ENCODE measurements at regions not wholly inside any gene's neighbourhood (a gene's known extent, or its start where the extent isn't known, plus 50 kb on each side); places are given as distances from the start of the nearest gene placed in this dataset.

GRCh38 chr4:123297836-123298235, 98.8 kb upstream of the SPRY1 start:
- ATAC-seq (no peak), FAIRE-seq (no peak), DNase-seq (ENCODE audit: low read depth in 1 of 2, low spot score in 1 of 2) (no peak)
- no peaks in the 10 kb centered on the region for H3K9me3 ChIP-seq
- H3K4me2 ChIP-seq = no peak overlapping the region
- H3K27ac ChIP-seq = no peak overlapping the region
- H3K4me3 ChIP-seq = no peak overlapping the region
- POLR2A ChIA-PET = no interaction called here
- CTCF ChIA-PET = interaction anchor here (0.6 kb wide), 1 partner anchor 891 kb away, joined by 3 read pairs; no protein-coding TSS in a partner anchor
- WGBS (ENCODE audit: missing lambda C conversion rate) = 80% methylated on average over 2 of the region's 2 CpGs
- no peak for TF ChIP-seq ZSCAN20 (CRISPR knock-in tag; IDR thresholded peaks at IDR 0.05)
- TF ChIP-seq MAX (IDR thresholded peaks at IDR 0.05) = no peak
- no peak for TF ChIP-seq EP300 (IDR thresholded peaks at IDR 0.05)
- TF ChIP-seq ZC3H11A (IDR thresholded peaks at IDR 0.05) = no peak
- TF ChIP-seq MAFK (IDR thresholded peaks at IDR 0.05; ENCODE audit: partially characterized antibody) = no peak
- TF ChIP-seq, protein P1, sequence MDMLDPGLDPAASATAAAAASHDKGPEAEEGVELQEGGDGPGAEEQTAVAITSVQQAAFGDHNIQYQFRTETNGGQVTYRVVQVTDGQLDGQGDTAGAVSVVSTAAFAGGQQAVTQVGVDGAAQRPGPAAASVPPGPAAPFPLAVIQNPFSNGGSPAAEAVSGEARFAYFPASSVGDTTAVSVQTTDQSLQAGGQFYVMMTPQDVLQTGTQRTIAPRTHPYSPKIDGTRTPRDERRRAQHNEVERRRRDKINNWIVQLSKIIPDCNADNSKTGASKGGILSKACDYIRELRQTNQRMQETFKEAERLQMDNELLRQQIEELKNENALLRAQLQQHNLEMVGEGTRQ (IDR thresholded peaks at IDR 0.05) = no peak
- TF ChIP-seq, protein P2, sequence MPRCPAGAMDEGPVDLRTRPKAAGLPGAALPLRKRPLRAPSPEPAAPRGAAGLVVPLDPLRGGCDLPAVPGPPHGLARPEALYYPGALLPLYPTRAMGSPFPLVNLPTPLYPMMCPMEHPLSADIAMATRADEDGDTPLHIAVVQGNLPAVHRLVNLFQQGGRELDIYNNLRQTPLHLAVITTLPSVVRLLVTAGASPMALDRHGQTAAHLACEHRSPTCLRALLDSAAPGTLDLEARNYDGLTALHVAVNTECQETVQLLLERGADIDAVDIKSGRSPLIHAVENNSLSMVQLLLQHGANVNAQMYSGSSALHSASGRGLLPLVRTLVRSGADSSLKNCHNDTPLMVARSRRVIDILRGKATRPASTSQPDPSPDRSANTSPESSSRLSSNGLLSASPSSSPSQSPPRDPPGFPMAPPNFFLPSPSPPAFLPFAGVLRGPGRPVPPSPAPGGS (IDR thresholded peaks at IDR 0.05) = no peak
- no peak for TF ChIP-seq ESRRA (IDR thresholded peaks at IDR 0.05; ENCODE audit: borderline replicate concordance, low read length)
- TF ChIP-seq GATA3 (IDR thresholded peaks at IDR 0.05; ENCODE audit: borderline replicate concordance) = no peak
- TF ChIP-seq FOSL2 (IDR thresholded peaks at IDR 0.05) = no peak
- TF ChIP-seq FOSL2 (CRISPR knock-in tag; IDR thresholded peaks at IDR 0.05) = no peak
- TF ChIP-seq HDAC2 (IDR thresholded peaks at IDR 0.05) = no peak
- no peak for TF ChIP-seq CBX8 (IDR thresholded peaks at IDR 0.05)
- no peak for TF ChIP-seq CEBPB (IDR thresholded peaks at IDR 0.05)
- no peak for TF ChIP-seq POLR2A (IDR thresholded peaks at IDR 0.05; ENCODE audit: low read length)
- no peak for TF ChIP-seq RNF2 (IDR thresholded peaks at IDR 0.05; ENCODE audit: borderline replicate concordance, low read depth)
- H3K4me1 ChIP-seq = peaks cover 9% of the 10 kb centered on the region; the same call in 2 of the 3 replicates

DNA sequence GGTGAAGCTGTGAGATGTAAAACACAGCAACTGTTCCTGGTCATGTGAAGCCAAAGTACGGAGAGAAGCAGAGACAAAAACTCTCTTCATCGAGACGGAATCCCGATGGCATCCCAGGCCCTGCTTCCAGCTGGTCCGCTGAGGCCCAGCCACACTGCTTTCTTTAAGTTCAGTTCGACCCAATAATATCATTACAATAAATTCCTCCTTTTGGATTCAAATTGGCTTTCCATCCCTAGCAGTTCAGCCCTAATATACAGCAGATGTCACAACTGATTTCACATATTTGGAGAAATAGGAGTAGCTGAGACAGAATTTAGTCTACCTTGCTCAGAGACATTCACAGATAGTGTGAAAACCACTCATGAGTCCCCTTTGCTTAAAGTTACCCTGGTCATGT, 98.3 kb upstream of the SPRY1 start:
- WGBS (ENCODE audit: missing lambda C conversion rate) = 94% methylated on average over 6 of the region's 6 CpGs

More for the DNA sequence above, 98.3 kb upstream of the SPRY1 start:
- no peak for DNase-seq (ENCODE audit: low read depth in 1 of 2, low spot score in 1 of 2)
- TF ChIP-seq HMGXB4 (CRISPR knock-in tag; IDR thresholded peaks at IDR 0.05; ENCODE audit: borderline replicate concordance) (no peak), NFE2L2 (conservative IDR thresholded peaks at IDR 0.05; ENCODE audit: low read length) (no peak), ZNF302 (CRISPR knock-in tag; IDR thresholded peaks at IDR 0.05) (no peak), RARB (CRISPR knock-in tag; IDR thresholded peaks at IDR 0.05) (no peak), RNF2 (IDR thresholded peaks at IDR 0.05; ENCODE audit: borderline replicate concordance, low read depth) (no peak), FOSB (CRISPR knock-in tag; IDR thresholded peaks at IDR 0.05) (no peak), CHD4 (IDR thresholded peaks at IDR 0.05; ENCODE audit: borderline replicate concordance) (no peak), FOSL2 (IDR thresholded peaks at IDR 0.05) (no peak), FOSL2 (CRISPR knock-in tag; IDR thresholded peaks at IDR 0.05) (no peak), CBX2 (IDR thresholded peaks at IDR 0.05; ENCODE audit: borderline replicate concordance, low read depth) (no peak), SMC3 (IDR thresholded peaks at IDR 0.05) (no peak), CEBPB (IDR thresholded peaks at IDR 0.05) (no peak), HOXB13 (CRISPR knock-in tag; IDR thresholded peaks at IDR 0.05; ENCODE audit: low read depth) (no peak), HOXA7 (CRISPR knock-in tag; IDR thresholded peaks at IDR 0.05) (no peak), PHF8 (IDR thresholded peaks at IDR 0.05; ENCODE audit: borderline replicate concordance, low read depth) (no peak), TFCP2L1 (CRISPR knock-in tag; IDR thresholded peaks at IDR 0.05) (no peak), POLR2A (IDR thresholded peaks at IDR 0.05; ENCODE audit: low read length) (no peak), FOXS1 (CRISPR knock-in tag; IDR thresholded peaks at IDR 0.05) (no peak)
- TF ChIP-seq, protein P1 (IDR thresholded peaks at IDR 0.05) = no peak
- TF ChIP-seq, protein P2 (IDR thresholded peaks at IDR 0.05) = no peak
- Histone ChIP-seq H3K4me3 (no peak overlapping the region), H3K27ac (no peak overlapping the region), H3K9me3 (no peaks in the 10 kb centered on the region), H3K4me2 (no peak overlapping the region), H3K4me1 (peaks cover 9% of the 10 kb centered on the region; the same call in 2 of the 3 replicates)
- FAIRE-seq = no peak
- ChIA-PET CTCF (no interaction called here), POLR2A (no interaction called here)
- ATAC-seq = no peak
